Breast epithelium (tissue), 4 donors: ENCODE measurements at regions not wholly inside any gene's neighbourhood (a gene's known extent, or its start where the extent isn't known, plus 50 kb on each side); places are given as distances from the start of the nearest gene placed in this dataset.

Experiments
- DNase-seq, 2 donors: peaks; one replicate each; pipeline ENCODE4 v3.0.0-alpha.2; 2019; ENCODE audit warnings: low spot score in 2 of 2
- H3K27ac ChIP-seq, 2 donors: fragments of 200-600 bp; sonication (generic) in 1 of 2; one replicate each; pipeline ENCODE4 v1.5.1; 2016 to 2019; ENCODE audit warnings: mild to moderate bottlenecking in 1 of 2
- H3K27me3 ChIP-seq, 2 donors: fragments of 200-600 bp; sonication (generic) in 1 of 2; one replicate each; pipeline versions ENCODE4 v1.5.1 to v1.6.0; 2017 to 2019; ENCODE audit warnings: control low read depth in 1 of 2, mild to moderate bottlenecking in 1 of 2
- H3K36me3 ChIP-seq: fragments of 200-600 bp; one replicate; pipeline ENCODE4 v1.5.1; 2019
- H3K4me1 ChIP-seq, 2 donors: fragments of 200-600 bp; sonication (generic); one replicate each; pipeline ENCODE4 v1.5.1; 2016 to 2019; ENCODE audit warnings: control low read depth in 1 of 2
- H3K4me3 ChIP-seq, 3 donors: fragments of 200-600 bp; sonication (generic); 1 replicate in 2 of 3; 2 replicates in 1 of 3; pipeline ENCODE4 v1.5.1; 2016 to 2019; ENCODE audit warnings: mild to moderate bottlenecking in 3 of 3, moderate library complexity in 2 of 3
- H3K9me3 ChIP-seq, 2 donors: fragments of 200-600 bp; sonication (generic) in 1 of 2; one replicate each; pipeline ENCODE4 v1.5.1; 2016 to 2019; ENCODE audit warnings: control low read depth in 1 of 2
- CTCF ChIP-seq, 3 donors: fragments of 450-650 bp; IDR thresholded peaks; one replicate each; pipeline ENCODE4 v1.5.1; 2016 to 2017; ENCODE audit warnings: antibody characterized with exemption in 3 of 3, mild to moderate bottlenecking in 3 of 3, moderate library complexity in 3 of 3
- POLR2A ChIP-seq: fragments of 450-650 bp; IDR thresholded peaks from one replicate; pipeline ENCODE4 v1.6.1; 2016; ENCODE audit warnings: antibody characterized with exemption, mild to moderate bottlenecking, moderate library complexity
- POLR2AphosphoS5 ChIP-seq, 3 donors: sonication (generic); formaldehyde crosslinking; IDR thresholded peaks; one replicate each; pipeline ENCODE4 v1.6.1; 2017; ENCODE audit warnings: antibody characterized with exemption in 3 of 3
- intact Hi-C: fragments of 100-400 bp; cut with DNase I; formaldehyde crosslinking; loops from one replicate; pipeline ENCODE4 v1.15.1; 2023; ENCODE audit warnings: low total_unique reads

- Histone ChIP-seq H3K9me3 (no peaks in the 10 kb centered on the region), H3K27ac (no peak overlapping the region), H3K36me3 (no peaks in the 10 kb centered on the region), H3K4me3 (no peak overlapping the region), H3K27me3 (no peaks in the 10 kb centered on the region), H3K4me1 (peaks cover 5 to 11% of the 10 kb centered on the region in 2 donors)
- intact Hi-C loops, result no loop called here
- TF ChIP-seq POLR2A, result no peak
- TF ChIP-seq POLR2AphosphoS5 (IDR thresholded peaks at IDR 0.05), result no peak
- no peak for TF ChIP-seq CTCF (IDR thresholded peaks at IDR 0.05)
- DNase-seq, result no peak
Measured at GRCh38 chr21:38929652-38930051, 123.9 kb downstream of the ETS2 start.

- Histone ChIP-seq H3K4me1 (peaks cover 5 to 11% of the 10 kb centered on the region in 2 donors), H3K9me3 (no peaks in the 10 kb centered on the region), H3K27me3 (no peaks in the 10 kb centered on the region), H3K27ac (no peak overlapping the region), H3K36me3 (no peaks in the 10 kb centered on the region), H3K4me3 (no peak overlapping the region)
- TF ChIP-seq POLR2A (no peak), CTCF (IDR thresholded peaks at IDR 0.05) (no peak), POLR2AphosphoS5 (IDR thresholded peaks at IDR 0.05) (no peak)
- intact Hi-C loops, result no loop called here
- DNase-seq, result no peak
Measured at GRCh38 chr21:38929142-38929541, 123.4 kb downstream of the ETS2 start.

- no peaks in the 10 kb centered on the region for H3K9me3 ChIP-seq
- TF ChIP-seq POLR2AphosphoS5 (IDR thresholded peaks at IDR 0.05) (no peak), POLR2A (no peak)
- no peak overlapping the region for H3K4me3 ChIP-seq
- H3K27ac ChIP-seq, result no peak overlapping the region
- DNase-seq, result no peak
- intact Hi-C loops, result no loop called here
- H3K36me3 ChIP-seq, result no peaks in the 10 kb centered on the region
- H3K4me1 ChIP-seq, result peaks cover 5 to 11% of the 10 kb centered on the region in 2 donors
- no peaks in the 10 kb centered on the region for H3K27me3 ChIP-seq
Measured at GRCh38 chr21:38927776-38928175, 122.0 kb downstream of the ETS2 start.

- no peak for TF ChIP-seq POLR2A
- TF ChIP-seq POLR2AphosphoS5 (IDR thresholded peaks at IDR 0.05), result peak in 2 of 3 donors; percentile 45 to 53
- TF ChIP-seq CTCF (IDR thresholded peaks at IDR 0.05), result no peak
- Histone ChIP-seq H3K4me3 (peak overlapping the region; percentile 21 to 53 (median 35)), H3K27ac (peak overlapping the region; percentile 75 to 85), H3K4me1 (peaks cover 10 to 11% of the 10 kb centered on the region in 2 donors), H3K27me3 (no peaks in the 10 kb centered on the region), H3K36me3 (no peaks in the 10 kb centered on the region), H3K9me3 (no peaks in the 10 kb centered on the region)
- DNase-seq, result peak in 1 of 2 donors; percentile 74
- intact Hi-C loops, result no loop called here
Measured at GRCh38 chr21:38925923-38926322, 120.2 kb downstream of the ETS2 start.

- Histone ChIP-seq H3K27me3 (no peaks in the 10 kb centered on the region), H3K36me3 (no peaks in the 10 kb centered on the region), H3K4me1 (peaks cover 10 to 11% of the 10 kb centered on the region in 2 donors), H3K27ac (peak overlapping the region; percentile 75 to 85), H3K4me3 (peak overlapping the region in 2 of 3 donors; percentile 21 to 53), H3K9me3 (no peaks in the 10 kb centered on the region)
- TF ChIP-seq POLR2AphosphoS5 (IDR thresholded peaks at IDR 0.05) (no peak), CTCF (IDR thresholded peaks at IDR 0.05) (no peak), POLR2A (no peak)
- DNase-seq, result no peak
- intact Hi-C loops, result no loop called here
Measured at GRCh38 chr21:38925478-38925877, 119.7 kb downstream of the ETS2 start.

GRCh38 chr21:38924954-38925353, 119.2 kb downstream of the ETS2 start:
- H3K9me3 ChIP-seq, result no peaks in the 10 kb centered on the region
- H3K4me1 ChIP-seq, result peaks cover 10 to 11% of the 10 kb centered on the region in 2 donors
- H3K36me3 ChIP-seq, result no peaks in the 10 kb centered on the region
- no peak overlapping the region for H3K4me3 ChIP-seq
- TF ChIP-seq POLR2AphosphoS5 (IDR thresholded peaks at IDR 0.05) (no peak), POLR2A (no peak), CTCF (IDR thresholded peaks at IDR 0.05) (no peak)
- no peak for DNase-seq
- H3K27ac ChIP-seq, result peak overlapping the region; percentile 75 to 85
- no peaks in the 10 kb centered on the region for H3K27me3 ChIP-seq
- intact Hi-C loops, result no loop called here
